DOHH2 (cell line): ENCODE measurements at regions not wholly inside any gene's neighbourhood (a gene's known extent, or its start where the extent isn't known, plus 50 kb on each side); places are given as distances from the start of the nearest gene placed in this dataset.

Source experiments
- EZH2phosphoT487 ChIP-seq: fragments of 200-600 bp; sonication (generic); IDR thresholded peaks from 2 replicates; pipeline ENCODE4 v1.6.1; 2017; ENCODE audit warnings: borderline replicate concordance, mild to moderate bottlenecking, antibody characterized with exemption, low read length, moderate library complexity, mixed read lengths
- TF ChIP-seq, protein P1 (sequence below): fragments of 200-600 bp; sonication (generic); IDR thresholded peaks from one replicate; pipeline ENCODE4 v1.5.1; 2014; ENCODE audit warnings: antibody characterized with exemption, mild to moderate bottlenecking, low read depth, low read length; ENCODE audit not compliant: poor library complexity, severe bottlenecking

DNA sequence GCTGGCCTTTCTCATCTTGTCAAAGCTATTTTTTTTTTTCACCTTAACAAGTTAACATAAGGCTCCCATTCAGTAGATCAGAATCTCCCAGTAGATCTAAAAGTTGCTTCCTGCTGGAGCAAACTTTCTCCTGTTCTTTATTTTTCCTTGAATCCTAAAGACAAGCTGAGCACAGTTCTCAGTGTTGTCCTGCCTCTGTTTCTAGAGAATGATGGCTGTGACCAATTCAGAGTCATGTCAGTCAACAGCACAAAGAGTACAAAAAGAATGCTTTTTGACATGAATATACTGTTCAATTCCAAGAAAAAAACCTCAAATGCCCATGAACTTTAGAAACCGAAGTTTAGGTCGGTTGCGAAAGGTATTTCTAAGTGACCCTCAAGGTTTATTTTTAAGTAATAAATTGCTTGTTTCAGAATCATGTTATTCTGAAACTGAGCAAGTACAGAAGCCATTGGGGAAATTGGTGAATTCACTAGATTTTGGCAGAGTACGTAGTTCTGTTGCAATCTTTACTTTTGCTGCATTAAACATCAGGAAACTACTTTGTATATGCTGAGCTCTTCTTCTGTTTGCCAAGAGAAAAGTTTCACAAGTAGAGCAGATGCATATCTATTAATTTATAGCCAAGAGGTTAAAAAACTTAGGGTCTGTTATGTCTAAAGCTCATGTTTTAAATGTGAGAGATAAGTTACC lies 161.7 kb upstream of the RPS23 start:
- TF ChIP-seq, protein P1, sequence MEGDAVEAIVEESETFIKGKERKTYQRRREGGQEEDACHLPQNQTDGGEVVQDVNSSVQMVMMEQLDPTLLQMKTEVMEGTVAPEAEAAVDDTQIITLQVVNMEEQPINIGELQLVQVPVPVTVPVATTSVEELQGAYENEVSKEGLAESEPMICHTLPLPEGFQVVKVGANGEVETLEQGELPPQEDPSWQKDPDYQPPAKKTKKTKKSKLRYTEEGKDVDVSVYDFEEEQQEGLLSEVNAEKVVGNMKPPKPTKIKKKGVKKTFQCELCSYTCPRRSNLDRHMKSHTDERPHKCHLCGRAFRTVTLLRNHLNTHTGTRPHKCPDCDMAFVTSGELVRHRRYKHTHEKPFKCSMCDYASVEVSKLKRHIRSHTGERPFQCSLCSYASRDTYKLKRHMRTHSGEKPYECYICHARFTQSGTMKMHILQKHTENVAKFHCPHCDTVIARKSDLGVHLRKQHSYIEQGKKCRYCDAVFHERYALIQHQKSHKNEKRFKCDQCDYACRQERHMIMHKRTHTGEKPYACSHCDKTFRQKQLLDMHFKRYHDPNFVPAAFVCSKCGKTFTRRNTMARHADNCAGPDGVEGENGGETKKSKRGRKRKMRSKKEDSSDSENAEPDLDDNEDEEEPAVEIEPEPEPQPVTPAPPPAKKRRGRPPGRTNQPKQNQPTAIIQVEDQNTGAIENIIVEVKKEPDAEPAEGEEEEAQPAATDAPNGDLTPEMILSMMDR: no peak
- TF ChIP-seq EZH2phosphoT487: no peak
